PC-3 (cell line): ENCODE measurements at regions not wholly inside any gene's neighbourhood (a gene's known extent, or its start where the extent isn't known, plus 50 kb on each side); places are given as distances from the start of the nearest gene placed in this dataset.

ENCODE experiments used
- CTCF ChIP-seq: fragments of 300-600 bp; sonication (generic); conservative IDR thresholded peaks from 2 replicates; pipeline ENCODE4 v1.5.1; 2017; ENCODE audit warnings: antibody characterized with exemption, low read depth, mild to moderate bottlenecking, low read length
- EZH2phosphoT487 ChIP-seq: fragments of 300-600 bp; sonication (generic); IDR thresholded peaks from 2 replicates; pipeline ENCODE4 v1.6.1; 2018; ENCODE audit warnings: mild to moderate bottlenecking, antibody characterized with exemption, low read length, borderline replicate concordance

- no peak for TF ChIP-seq CTCF
- no peak for TF ChIP-seq EZH2phosphoT487
These were observed 87.3 kb upstream of the NHSL1 start for GRCh38 chr6:138586638-138587037.
